ENCODE measurements at regions not wholly inside any gene's neighbourhood (a gene's known extent, or its start where the extent isn't known, plus 50 kb on each side); places are given as distances from the start of the nearest gene placed in this dataset.

- TF ChIP-seq ARNT (IDR thresholded peaks at IDR 0.05) (no peak), MEF2A (IDR thresholded peaks at IDR 0.05; ENCODE audit: control insufficient read depth, low read depth, low read length) (no peak), FOXM1 (IDR thresholded peaks at IDR 0.05; ENCODE audit: low read depth) (no peak), FOXM1 (CRISPR knock-in tag; IDR thresholded peaks at IDR 0.05; ENCODE audit: low read depth) (no peak), HCFC1 (IDR thresholded peaks at IDR 0.05; ENCODE audit: low read depth, low read length) (no peak), CBX8 (IDR thresholded peaks at IDR 0.05; ENCODE audit: borderline replicate concordance, extremely low read depth, low read depth, low read length, poor library complexity, severe bottlenecking) (no peak), THAP7 (CRISPR knock-in tag; IDR thresholded peaks at IDR 0.05) (no peak), ZNF282 (CRISPR knock-in tag; IDR thresholded peaks at IDR 0.05) (no peak), EZH2 (IDR thresholded peaks at IDR 0.05; ENCODE audit: borderline replicate concordance, low read depth, low read length) (no peak)
Measured at GRCh38 chr5:87872986-87873385, 395.7 kb downstream of the TMEM161B start.

All from K562 (cell line).